NCI-H526 (cell line): ENCODE measurements at regions not wholly inside any gene's neighbourhood (a gene's known extent, or its start where the extent isn't known, plus 50 kb on each side); places are given as distances from the start of the nearest gene placed in this dataset.
"Not testable (repeated sequence)": the region's sequence is repeated elsewhere in the genome, so short reads cannot be mapped to it uniquely, and the experiment has no call there.

Experiments
- DNase-seq, 2 experiments: peaks; one replicate each; lab custom pipeline; 2025; lab: John Stamatoyannopoulos, UW

- no peak for DNase-seq
Measured at GRCh38 chr5:92992073-92992472, 588.9 kb downstream of the NR2F1-AS1 start.

GRCh38 chr5:92991581-92992067 lies 589.4 kb downstream of the NR2F1-AS1 start:
- DNase-seq: no peak

GRCh38 chr5:92990771-92991170 lies 590.2 kb downstream of the NR2F1-AS1 start:
- DNase-seq: no peak

GRCh38 chr5:92981001-92981400 lies 600.0 kb downstream of the NR2F1-AS1 start:
- no peak for DNase-seq

GRCh38 chr5:92980491-92980890 lies 600.5 kb downstream of the NR2F1-AS1 start:
- DNase-seq: no peak

GRCh38 chr5:92979716-92980115 lies 601.3 kb downstream of the NR2F1-AS1 start:
- DNase-seq: no peak

- no peak for DNase-seq
Measured at GRCh38 chr5:92977846-92978540, 603.0 kb downstream of the NR2F1-AS1 start.

- no peak for DNase-seq
Measured at GRCh38 chr5:92976156-92976555, 604.9 kb downstream of the NR2F1-AS1 start.

- DNase-seq: no peak
Measured at GRCh38 chr5:92969781-92970237, 611.2 kb downstream of the NR2F1-AS1 start.

- DNase-seq: no peak
Measured at GRCh38 chr5:92969191-92969780, 611.7 kb downstream of the NR2F1-AS1 start.

- no peak for DNase-seq
Measured at GRCh38 chr5:92963800-92964199, 617.2 kb downstream of the NR2F1-AS1 start.

- DNase-seq: no peak
Measured at GRCh38 chr5:92962752-92963151, 618.3 kb downstream of the NR2F1-AS1 start.

GRCh38 chr5:92956886-92957285 lies 624.1 kb downstream of the NR2F1-AS1 start:
- DNase-seq: no peak

GRCh38 chr5:92952243-92952642 lies 628.8 kb downstream of the NR2F1-AS1 start:
- DNase-seq: no peak

- DNase-seq: no peak
Measured at GRCh38 chr5:92951746-92952145, 629.3 kb downstream of the NR2F1-AS1 start.

GRCh38 chr5:92946546-92946945 lies 634.5 kb downstream of the NR2F1-AS1 start:
- DNase-seq: no peak

GRCh38 chr5:92945605-92946097 lies 635.4 kb downstream of the NR2F1-AS1 start:
- DNase-seq: peak in 1 of 2 experiments; percentile 12

GRCh38 chr5:92944903-92945604 lies 636.0 kb downstream of the NR2F1-AS1 start:
- no peak for DNase-seq

GRCh38 chr5:92944337-92944736 lies 636.7 kb downstream of the NR2F1-AS1 start:
- DNase-seq: no peak

- DNase-seq: no peak
Measured at GRCh38 chr5:92942762-92943161, 638.3 kb downstream of the NR2F1-AS1 start.

- peak in 1 of 2 experiments; percentile 0 for DNase-seq
Measured at GRCh38 chr5:92941806-92942205, 639.2 kb downstream of the NR2F1-AS1 start.

- DNase-seq: no peak
Measured at GRCh38 chr5:92939428-92939827, 641.6 kb downstream of the NR2F1-AS1 start.

- DNase-seq: not testable (repeated sequence)
Measured at GRCh38 chr5:92937396-92937795, 643.6 kb downstream of the NR2F1-AS1 start.
